H1 (cell line): ENCODE measurements at regions not wholly inside any gene's neighbourhood (a gene's known extent, or its start where the extent isn't known, plus 50 kb on each side); places are given as distances from the start of the nearest gene placed in this dataset.

Experiments
- ATF2 ChIP-seq: IDR thresholded peaks from 2 replicates; pipeline ENCODE4 v1.6.1; 2012; ENCODE audit warnings: low read length, inconsistent platforms
- NRF1 ChIP-seq: IDR thresholded peaks from 2 replicates; pipeline ENCODE4 v1.6.1; 2011; ENCODE audit warnings: mild to moderate bottlenecking, low read depth, low read length, improper control_type of control experiment
- RBBP5 ChIP-seq: IDR thresholded peaks from 2 replicates; pipeline ENCODE4 v1.7.1; 2012; ENCODE audit warnings: low read depth, mild to moderate bottlenecking, inconsistent platforms, low read length, moderate library complexity, borderline replicate concordance
- SP2 ChIP-seq: IDR thresholded peaks from 2 replicates; pipeline ENCODE4 v1.6.1; 2012; ENCODE audit warnings: mild to moderate bottlenecking, low read length, inconsistent platforms
- TAF7 ChIP-seq: optimal IDR thresholded peaks from 2 replicates; pipeline ENCODE3; 2011; ENCODE audit warnings: low read depth, mild to moderate bottlenecking, inconsistent platforms, low read length, moderate library complexity, borderline replicate concordance

GRCh38 chr9:13915591-13916301 is 398.2 kb downstream of the NFIB start (continued):
- no peak for TF ChIP-seq ATF2
- TF ChIP-seq RBBP5: no peak
- no peak for TF ChIP-seq TAF7
- TF ChIP-seq SP2: no peak
- TF ChIP-seq NRF1: no peak
